ENCODE measurements at regions not wholly inside any gene's neighbourhood (a gene's known extent, or its start where the extent isn't known, plus 50 kb on each side); places are given as distances from the start of the nearest gene placed in this dataset.
"Not testable (repeated sequence)": the region's sequence is repeated elsewhere in the genome, so short reads cannot be mapped to it uniquely, and the experiment has no call there.

- DNase-seq: no peak
Observed at GRCh38 chr5:32932241-32932935, 221.3 kb downstream of the NPR3 start.

GRCh38 chr5:32933692-32934091 is 222.6 kb downstream of the NPR3 start:
- no peak for DNase-seq

DNA sequence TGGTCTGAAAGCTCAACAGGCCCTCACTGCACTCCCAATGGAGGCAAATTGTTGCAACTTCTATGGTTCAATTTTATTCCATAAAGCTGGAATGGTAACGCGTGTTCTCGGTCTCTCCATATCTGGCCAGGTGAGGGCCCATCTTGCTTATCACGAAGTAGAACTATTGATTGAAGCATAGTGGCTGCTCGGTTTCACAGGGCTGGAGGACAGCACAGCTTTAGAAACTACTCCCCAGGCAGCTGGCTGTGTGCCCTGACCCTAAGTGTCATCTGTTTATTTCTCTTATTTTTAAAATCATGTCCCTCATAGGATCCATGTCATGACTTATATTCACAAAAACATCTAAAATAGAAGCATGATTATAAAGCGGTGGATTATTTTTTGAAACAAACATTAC is 223.4 kb downstream of the NPR3 start:
- no peak for DNase-seq

GRCh38 chr5:32935283-32935682 is 224.2 kb downstream of the NPR3 start:
- DNase-seq: no peak

- no peak for DNase-seq
Observed at GRCh38 chr5:32936329-32936728, 225.2 kb downstream of the NPR3 start.

GRCh38 chr5:32942225-32942989 is 231.3 kb downstream of the NPR3 start:
- no peak for DNase-seq

DNA sequence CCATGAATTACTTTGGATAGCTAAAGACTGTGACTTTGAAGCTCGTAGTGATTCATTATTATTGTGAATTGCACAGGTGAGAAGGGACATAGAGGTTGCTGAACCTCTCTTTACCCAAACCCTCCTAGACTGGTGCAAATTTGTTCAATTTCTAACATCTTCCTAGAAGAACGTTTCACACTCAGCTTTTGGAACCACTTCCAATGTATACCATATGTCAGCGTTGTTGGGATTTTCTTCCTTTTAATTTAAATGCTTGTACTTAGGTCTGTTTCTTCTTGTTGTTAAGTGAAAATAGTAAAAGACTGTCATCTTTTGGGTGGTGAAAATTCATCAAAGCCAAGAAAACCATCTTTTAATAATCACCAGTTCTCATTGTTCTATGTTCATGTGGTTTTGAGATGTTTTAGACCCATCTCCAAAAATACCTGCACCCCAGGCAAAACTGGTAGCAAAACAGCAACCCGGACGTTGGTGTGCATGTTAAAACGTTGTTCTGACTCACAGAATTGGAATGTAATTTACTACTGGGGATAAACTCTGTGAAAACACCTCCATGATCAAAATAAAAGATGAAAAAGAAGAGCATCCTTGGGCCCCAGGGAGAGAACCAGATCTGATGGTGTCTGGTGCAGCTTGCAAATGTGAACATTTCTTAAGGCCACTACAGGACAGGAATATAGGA is 238.3 kb downstream of the NPR3 start:
- DNase-seq: no peak

GRCh38 chr5:32951003-32951402 is 239.9 kb downstream of the NPR3 start:
- no peak for DNase-seq

GRCh38 chr5:32951878-32952277 is 240.8 kb downstream of the NPR3 start:
- no peak for DNase-seq

DNA sequence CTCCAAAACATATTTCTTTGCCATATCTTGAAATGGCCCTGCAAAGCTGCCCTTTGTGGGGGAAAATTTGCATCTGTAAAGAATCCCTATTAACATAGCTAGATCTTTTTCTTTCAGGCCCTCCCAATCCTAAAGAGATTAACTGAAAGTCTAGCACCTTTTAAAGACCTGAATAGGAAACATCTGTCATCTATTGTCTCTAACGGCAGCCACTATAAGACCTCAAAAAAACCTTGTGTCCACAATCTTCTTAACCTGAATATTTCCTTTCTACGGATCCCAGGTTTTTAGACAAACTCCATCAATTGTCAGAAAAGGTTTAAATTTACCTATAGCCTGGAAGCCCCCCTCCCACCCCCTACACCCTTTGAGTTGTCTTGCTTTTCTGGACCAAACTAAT is 241.3 kb downstream of the NPR3 start:
- DNase-seq: not testable (repeated sequence)

GRCh38 chr5:32953694-32954093 is 242.6 kb downstream of the NPR3 start:
- no peak for DNase-seq

- no peak for DNase-seq
Observed at GRCh38 chr5:32955814-32956213, 244.7 kb downstream of the NPR3 start.

GRCh38 chr5:32960340-32961058 is 249.4 kb downstream of the NPR3 start:
- DNase-seq: no peak

GRCh38 chr5:32961059-32961415 is 249.9 kb downstream of the NPR3 start:
- no peak for DNase-seq

DNA sequence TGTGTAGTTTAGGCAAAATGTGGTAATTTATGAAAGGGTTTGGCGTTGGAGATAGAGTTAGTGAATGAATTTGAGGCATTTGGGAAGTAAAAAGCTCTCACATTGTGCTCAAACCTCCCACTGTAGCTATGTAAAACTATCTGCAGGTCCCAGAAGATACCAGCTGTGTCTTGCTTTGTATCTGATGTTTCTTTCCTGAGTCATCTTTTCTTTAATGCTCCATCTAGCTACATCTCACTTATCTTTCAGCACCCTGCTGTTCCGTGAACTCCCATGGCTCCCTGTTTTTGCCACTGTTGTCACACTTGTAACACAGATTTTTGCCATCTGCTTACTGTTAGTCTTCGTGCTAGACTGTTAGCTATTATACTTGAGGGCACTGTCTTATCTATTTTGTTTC is 253.1 kb downstream of the NPR3 start:
- DNase-seq: no peak

DNA sequence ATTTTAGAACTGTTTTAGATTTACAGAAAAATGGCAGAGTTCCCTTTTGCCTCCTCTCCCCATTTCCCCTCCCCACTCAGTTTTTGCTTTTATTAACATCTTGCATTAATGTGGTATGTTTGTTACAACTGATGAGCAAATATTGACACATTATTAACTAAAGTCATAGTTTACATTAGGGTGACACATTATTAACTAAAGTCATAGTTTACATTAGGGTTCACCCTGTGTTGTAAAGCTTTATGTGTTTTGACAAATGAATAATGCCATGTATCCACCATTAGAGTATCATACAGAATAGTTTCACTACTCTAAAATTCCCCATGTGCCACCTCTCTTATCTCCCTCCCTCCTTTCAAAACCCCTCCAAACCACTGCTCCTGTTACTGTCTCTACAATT is 262.5 kb downstream of the NPR3 start:
- DNase-seq: no peak

DNA sequence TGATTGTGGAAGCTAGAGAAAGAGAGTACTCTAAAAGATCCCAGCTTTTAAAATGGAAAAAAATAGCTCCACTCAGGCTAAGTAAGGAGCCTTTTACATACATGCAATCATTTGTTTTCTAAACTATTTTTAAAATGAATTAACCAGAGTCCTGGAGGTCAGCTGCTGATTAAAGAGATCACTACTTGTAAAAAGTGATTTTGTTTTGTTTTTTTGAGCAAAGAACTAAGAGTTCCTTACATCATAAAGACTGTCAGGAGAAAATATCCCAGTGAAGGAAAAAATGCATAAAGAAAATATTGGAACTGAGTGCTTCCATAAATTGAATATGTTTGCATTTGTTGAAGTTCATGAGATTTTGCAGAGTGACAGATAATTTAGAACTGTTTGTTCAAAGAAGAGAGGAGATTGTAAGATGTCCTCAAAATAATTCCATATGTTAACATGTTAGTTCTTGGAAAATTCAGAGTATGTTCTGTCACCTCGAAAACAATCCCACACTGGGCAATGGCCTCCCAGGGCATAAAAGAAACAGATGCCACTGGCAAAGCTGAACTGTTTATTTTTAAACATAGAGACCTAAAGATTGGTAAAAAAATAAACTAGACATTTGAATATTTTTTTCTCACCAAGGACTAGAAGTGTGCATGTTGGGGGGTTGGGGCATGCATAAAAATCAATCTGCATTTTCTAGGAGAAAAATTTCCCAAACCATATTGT is 264.7 kb downstream of the NPR3 start:
- no peak for DNase-seq

DNA sequence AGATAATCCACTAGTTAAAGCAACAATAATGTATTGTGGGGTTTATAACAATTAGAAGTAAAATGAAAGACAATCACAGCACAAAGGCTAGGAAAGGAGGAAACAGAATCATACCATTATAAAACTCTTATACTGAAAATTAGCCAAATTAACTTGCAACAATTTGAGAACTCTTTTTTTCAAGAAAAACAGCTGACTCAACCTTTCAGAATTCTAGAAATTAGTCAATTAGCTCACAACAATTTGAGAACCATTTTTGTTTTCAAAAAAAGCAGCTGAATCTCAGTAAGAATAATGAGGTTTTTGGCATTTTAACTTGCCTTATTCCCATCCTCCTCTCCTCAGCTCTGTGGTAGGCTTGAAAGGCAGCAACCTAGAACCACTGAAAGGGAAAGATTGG is 269.9 kb downstream of the NPR3 start:
- no peak for DNase-seq

DNA sequence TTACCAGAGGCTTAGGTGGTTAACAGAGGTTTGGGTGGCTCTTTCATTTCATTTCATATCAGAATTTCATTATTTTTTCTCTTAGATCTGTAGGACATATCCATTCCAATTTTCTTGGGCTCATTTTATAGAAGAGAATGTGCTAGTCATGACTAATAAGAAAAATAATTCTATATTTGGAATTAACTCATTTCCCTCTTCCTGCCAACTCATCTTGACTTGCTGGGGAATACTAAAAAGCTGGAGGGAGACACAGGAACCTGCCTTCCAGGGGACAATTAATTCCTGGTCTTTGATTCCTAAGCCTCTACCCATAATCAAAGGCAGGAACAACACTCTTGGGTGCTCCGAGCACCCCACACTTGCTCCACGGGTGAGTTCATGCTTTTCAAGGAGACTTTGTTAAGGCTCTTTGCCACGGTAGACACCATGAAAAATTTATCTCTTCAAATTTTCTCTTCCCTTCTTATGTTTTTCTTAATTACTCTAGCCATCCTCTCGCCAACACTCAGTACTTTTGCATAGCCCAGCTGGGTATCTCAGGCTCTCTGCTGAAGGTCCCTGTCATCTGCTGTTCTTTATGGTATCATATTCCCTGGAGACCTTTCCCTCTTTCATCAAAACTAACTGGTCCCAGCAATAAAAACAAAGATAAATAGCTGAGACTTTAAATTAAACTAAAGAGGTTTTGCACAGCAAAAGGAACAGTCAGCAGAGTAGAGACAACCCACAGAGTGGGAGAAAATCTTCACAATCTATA is 273.9 kb downstream of the NPR3 start:
- DNase-seq: no peak

- DNase-seq: no peak
Observed at GRCh38 chr5:32989815-32990214, 278.7 kb downstream of the NPR3 start.

- no peak for DNase-seq
Observed at GRCh38 chr5:32990593-32991420, 279.7 kb downstream of the NPR3 start.

Data from CD4-positive, alpha-beta T cell treated with Interleukin-4 for 4 hours (primary cell).